Bronchial epithelial cell (primary cell): ENCODE measurements at regions not wholly inside any gene's neighbourhood (a gene's known extent, or its start where the extent isn't known, plus 50 kb on each side); places are given as distances from the start of the nearest gene placed in this dataset.

ENCODE experiments used
- DNase-seq: peaks from one replicate; pipeline ENCODE4 v3.0.0-alpha.2; 2010; ENCODE audit warnings: low read depth
- FAIRE-seq: peaks from 2 replicates; lab custom pipeline; 2011; peaks lifted over from hg19 to GRCh38; lab: Jason Lieb, UNC
- H3K27me3 ChIP-seq: 2 replicates; pipeline ENCODE4 v1.5.1; 2011; ENCODE audit warnings: low read length; ENCODE audit not compliant: control insufficient read depth, insufficient read depth
- H3K36me3 ChIP-seq: 2 replicates; pipeline ENCODE4 v1.5.1; 2011; ENCODE audit warnings: low read length; ENCODE audit not compliant: control insufficient read depth, insufficient read depth
- H3K4me3 ChIP-seq: 2 replicates; pipeline ENCODE4 v1.5.1; 2011; ENCODE audit warnings: mild to moderate bottlenecking, low read depth, low read length, control low read depth
- CTCF ChIP-seq: IDR thresholded peaks from 2 replicates; pipeline ENCODE4 v1.5.1; 2011; ENCODE audit warnings: mild to moderate bottlenecking, moderate library complexity, low read length, control low read depth, inconsistent platforms; ENCODE audit not compliant: insufficient read depth, severe bottlenecking

GRCh38 chr11:17148536-17148935 lies 59.2 kb downstream of the PIK3C2A start:
- no peak for FAIRE-seq
- peaks cover 1% of the 10 kb centered on the region for H3K36me3 ChIP-seq
- H3K4me3 ChIP-seq, result no peak overlapping the region
- no peak for DNase-seq
- TF ChIP-seq CTCF, result no peak
- H3K27me3 ChIP-seq, result no peaks in the 10 kb centered on the region

DNA sequence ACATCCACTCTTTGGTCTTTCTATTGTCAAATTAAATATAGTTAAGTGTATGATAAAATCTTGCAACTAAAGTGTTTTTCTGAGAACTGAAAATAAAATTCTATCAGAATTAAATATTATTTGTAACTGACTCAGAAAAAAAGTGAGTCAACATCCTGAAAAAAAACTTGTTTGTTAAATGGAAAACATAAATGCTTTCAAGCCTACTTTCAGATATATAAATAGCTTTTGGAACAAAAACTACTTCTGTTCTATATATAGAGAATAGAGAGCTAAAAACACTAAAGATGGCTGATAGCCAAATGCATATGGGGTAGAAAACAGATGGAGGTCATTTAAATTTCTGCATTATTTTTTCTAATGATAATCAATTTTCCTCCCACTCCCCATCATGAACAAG lies 61.8 kb downstream of the PIK3C2A start:
- no peak overlapping the region for H3K4me3 ChIP-seq
- TF ChIP-seq CTCF, result no peak
- FAIRE-seq (no peak), DNase-seq (peak; percentile 3)
- H3K36me3 ChIP-seq, result peaks cover 1% of the 10 kb centered on the region
- no peaks in the 10 kb centered on the region for H3K27me3 ChIP-seq

DNA sequence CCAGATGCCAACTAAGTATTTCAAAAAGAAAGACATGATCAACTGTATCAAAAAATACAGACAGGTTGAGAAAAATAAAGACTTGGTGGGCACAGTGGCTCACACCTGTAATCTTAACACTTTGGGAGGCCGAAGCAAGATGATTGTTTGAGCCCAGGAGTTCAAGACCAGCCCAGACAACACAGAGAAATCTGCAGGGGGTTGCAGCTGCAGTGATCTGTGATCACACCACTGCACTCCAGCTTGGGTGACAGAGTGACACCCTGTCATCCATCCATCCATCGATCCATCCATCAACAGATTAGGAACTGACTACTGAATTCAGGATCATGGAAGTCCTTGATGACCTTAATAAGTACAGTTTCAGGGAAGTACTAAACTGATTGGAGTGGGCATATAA lies 65.0 kb upstream of the RPS13 start:
- H3K27me3 ChIP-seq, result no peaks in the 10 kb centered on the region
- DNase-seq (no peak), FAIRE-seq (no peak)
- no peak overlapping the region for H3K4me3 ChIP-seq
- H3K36me3 ChIP-seq, result no peaks in the 10 kb centered on the region
- no peak for TF ChIP-seq CTCF

DNA sequence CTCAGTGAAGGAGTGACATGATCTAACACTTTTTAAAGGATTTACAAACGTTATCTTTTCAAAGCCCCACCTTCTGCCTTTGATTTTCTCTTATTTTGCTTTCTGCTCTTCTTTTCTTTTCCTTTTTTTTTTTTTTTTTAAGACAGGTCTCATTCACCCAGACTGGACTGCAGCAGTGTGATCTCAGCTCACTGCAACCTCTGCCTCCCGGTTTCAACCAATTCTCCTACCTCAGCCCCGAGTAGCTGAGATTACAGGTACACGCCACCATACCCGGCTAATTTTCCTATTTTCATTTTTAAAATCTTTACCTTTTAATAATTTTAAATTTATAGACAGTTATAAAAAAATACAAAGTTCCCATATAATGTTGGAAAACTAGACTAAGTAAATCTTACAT lies 63.7 kb upstream of the RPS13 start:
- Histone ChIP-seq H3K4me3 (no peak overlapping the region), H3K36me3 (no peaks in the 10 kb centered on the region), H3K27me3 (no peaks in the 10 kb centered on the region)
- FAIRE-seq (no peak), DNase-seq (no peak)
- TF ChIP-seq CTCF, result no peak

- no peak overlapping the region for H3K4me3 ChIP-seq
- DNase-seq (no peak), FAIRE-seq (no peak)
- TF ChIP-seq CTCF, result no peak
- H3K27me3 ChIP-seq, result no peaks in the 10 kb centered on the region
- peaks cover 2% of the 10 kb centered on the region for H3K36me3 ChIP-seq
Observed at GRCh38 chr11:17138562-17138961, 61.1 kb upstream of the RPS13 start.

- Histone ChIP-seq H3K4me3 (no peak overlapping the region), H3K36me3 (peaks cover 2% of the 10 kb centered on the region), H3K27me3 (no peaks in the 10 kb centered on the region)
- FAIRE-seq, result no peak
- DNase-seq, result no peak
- TF ChIP-seq CTCF, result no peak
Observed at GRCh38 chr11:17135916-17136683, 58.6 kb upstream of the RPS13 start.
